M059J (cell line): ENCODE measurements at regions not wholly inside any gene's neighbourhood (a gene's known extent, or its start where the extent isn't known, plus 50 kb on each side); places are given as distances from the start of the nearest gene placed in this dataset.
"Not testable (repeated sequence)": the region's sequence is repeated elsewhere in the genome, so short reads cannot be mapped to it uniquely, and the experiment has no call there.

Experiments used
- DNase-seq: peaks from one replicate; pipeline ENCODE4 v3.0.0-alpha.2; 2012; ENCODE audit warnings: low read depth

DNA sequence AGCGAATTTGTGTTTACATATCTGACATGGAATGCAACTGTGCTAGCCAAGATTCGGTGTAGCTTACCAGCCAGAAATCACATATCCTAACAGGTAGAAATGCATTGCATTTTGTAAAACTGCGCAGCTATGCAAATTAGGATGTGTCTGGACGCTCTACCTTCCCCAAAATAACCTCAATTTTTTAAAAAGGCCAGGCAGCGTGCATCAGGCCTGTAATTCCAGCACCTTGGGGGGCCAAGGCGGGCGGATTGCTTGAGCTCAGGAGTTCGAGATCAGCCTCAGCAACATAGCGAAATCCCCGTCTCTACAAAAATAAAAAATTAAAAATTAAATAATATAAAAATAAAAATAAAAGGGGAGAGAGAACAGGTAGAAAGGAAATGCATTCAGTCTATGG lies 305.0 kb downstream of the TYW1 start:
- no peak for DNase-seq

DNA sequence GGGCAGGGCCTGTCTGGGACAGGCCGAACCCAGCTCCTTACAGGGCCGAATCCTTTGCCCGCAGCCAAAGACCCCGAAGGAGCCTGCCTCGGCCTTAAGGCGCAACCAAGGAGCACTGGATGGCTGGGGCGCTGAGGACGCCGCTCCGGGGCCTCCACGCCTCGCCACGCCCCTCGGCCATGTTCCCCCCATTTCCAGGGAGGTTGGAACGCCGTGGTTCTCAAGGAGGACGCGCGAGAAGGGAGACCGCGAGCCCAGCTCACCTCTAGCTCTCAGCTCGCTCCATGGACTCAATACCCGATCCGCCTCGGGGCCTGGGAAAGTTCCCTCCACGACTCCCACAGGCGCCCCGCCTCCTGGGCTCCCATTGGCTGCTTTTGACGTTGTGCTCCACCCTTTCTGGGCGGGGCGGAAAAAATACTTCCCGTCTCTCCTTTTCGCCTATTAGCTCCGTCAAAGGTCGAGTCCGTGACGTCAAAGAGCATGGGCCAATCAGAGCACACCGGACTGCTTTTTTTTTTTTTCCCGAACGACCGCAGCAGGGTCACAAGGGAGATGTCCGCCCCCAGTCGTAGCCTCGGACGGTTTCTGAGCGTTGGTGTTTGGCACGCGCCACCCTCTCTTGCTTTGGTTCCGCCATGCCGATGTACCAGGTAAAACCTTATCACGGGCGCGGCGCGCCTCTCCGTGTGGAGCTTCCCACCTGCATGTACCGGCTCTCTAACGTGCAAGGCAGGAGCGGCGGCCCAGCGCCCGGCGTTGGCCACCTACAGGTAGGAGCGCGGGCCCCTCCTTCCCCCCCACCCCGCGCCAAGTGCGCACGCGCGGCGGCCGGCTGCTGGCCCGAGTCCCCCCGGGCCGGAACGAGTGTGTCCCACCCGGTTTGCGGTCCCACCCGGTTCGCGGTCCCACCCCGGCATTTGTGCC lies 305.7 kb downstream of the TYW1 start:
- DNase-seq, result peak; percentile 100

GRCh38 chr7:67304846-67305245 lies 308.2 kb downstream of the TYW1 start:
- DNase-seq, result not testable (repeated sequence)

DNA sequence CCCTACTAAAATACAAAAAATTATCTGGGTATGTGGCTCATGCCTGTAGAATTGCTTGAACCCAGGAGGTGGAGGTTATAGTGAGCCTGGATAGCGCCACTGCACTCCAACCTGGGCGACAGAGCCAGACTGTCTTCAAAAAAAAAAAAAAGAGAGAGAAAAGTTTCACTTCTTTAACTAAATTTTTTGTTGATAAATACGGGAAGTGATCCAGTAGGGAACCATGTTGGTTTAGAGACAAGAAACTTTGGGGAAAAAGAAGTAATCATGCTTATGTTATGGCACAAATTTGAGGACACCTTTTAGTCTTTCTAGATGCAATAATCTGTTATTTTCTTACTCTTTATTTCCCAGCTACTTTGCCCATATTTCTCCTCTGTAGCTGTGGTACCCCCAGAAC lies 309.7 kb downstream of the TYW1 start:
- no peak for DNase-seq

DNA sequence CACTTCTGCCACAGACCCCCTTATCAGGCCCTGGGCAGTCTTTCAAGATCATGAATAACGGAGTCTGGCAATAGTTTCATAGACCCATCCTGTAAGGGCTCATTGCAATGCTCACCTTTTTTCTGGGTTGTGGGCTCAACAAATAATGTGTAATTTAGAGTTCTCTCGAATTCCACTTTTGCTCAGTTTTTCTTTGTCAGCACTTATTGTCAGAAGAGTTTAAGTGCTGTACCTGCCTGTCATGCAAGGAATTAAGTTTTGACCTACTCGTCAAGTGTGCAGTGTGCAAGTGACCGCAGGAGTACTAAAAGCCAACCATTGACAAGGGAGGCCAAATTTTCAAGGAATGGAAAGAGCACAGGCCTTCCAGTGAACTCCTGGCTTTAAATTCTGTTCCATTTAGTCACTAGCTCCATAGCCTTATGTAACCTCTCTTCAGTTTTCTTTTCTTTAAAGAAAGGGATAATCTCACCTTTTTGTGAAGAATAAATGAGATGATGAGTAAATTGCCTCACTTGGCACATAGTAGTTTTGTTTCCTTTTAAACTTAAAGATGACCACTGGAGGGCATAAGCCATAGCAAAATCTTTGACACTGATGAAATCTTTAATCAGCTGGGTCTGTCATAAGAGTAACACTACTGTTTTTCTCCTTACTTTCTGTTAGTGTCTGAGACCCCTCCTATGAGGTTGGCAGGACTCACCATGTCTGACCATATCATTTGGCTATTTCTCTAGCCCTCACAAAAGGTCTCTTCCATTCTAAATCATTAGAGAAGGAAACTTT lies 313.3 kb downstream of the TYW1 start:
- no peak for DNase-seq

DNA sequence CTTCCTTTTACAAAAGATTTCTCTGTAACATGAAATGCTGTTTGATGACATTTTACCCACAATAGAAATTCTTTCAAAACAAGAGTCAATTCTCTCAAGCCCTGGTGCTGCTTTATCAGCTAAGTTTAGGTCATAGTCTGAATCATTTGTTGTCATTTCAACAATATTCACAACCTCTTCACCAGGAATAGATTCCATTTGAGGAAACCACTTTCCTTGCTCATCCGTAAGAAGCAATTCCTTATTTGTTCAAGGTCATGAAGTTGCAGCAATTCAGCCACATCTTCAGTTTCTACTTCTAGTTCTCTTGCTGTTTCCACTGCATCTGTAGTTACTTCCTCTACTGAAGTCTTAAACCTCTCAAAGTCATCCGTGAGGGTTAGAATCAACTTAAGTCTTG lies 315.3 kb downstream of the TYW1 start:
- DNase-seq, result no peak

GRCh38 chr7:67313213-67313612 lies 316.6 kb downstream of the TYW1 start:
- no peak for DNase-seq

DNA sequence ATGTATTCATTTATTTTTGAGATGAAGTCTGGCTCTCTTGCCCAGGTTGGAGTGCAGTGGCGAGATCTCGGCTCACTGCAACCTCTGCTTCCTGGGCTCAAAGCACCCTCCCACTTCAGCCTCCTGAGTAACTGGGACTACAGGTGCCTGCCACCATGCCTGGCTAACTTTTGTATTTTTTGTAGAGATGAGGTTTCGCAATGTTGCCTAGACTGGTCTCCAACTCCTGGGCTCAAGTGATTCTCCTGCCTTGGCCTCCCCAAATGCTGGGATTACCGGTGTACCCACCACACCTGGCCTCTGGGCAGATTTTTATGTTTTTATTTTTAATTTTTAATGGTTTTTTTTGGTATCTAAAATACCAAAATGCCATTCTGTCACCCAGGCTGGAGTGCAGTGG lies 320.3 kb downstream of the TYW1 start:
- DNase-seq, result not testable (repeated sequence)

DNA sequence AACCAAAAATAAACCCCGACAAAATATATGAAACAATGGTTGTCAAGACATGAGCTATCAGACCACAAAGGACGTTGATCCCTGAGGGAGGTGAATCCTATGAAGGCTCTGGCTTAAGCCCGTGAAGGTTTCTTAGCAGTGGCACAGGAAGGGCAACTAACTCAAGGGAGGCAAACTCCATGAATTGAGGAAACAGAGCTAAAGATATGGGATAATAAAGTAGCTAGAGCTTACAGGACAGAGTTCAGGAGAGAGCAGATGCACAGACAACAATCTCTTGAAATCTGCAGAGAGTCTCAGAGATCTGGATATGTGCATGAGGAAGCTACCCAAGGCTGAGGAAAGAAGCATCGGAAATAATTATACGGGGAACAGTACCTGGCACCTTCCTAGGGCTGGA lies 331.6 kb downstream of the TYW1 start:
- DNase-seq, result not testable (repeated sequence)

GRCh38 chr7:67335165-67335564 lies 338.5 kb downstream of the TYW1 start:
- DNase-seq, result not testable (repeated sequence)

DNA sequence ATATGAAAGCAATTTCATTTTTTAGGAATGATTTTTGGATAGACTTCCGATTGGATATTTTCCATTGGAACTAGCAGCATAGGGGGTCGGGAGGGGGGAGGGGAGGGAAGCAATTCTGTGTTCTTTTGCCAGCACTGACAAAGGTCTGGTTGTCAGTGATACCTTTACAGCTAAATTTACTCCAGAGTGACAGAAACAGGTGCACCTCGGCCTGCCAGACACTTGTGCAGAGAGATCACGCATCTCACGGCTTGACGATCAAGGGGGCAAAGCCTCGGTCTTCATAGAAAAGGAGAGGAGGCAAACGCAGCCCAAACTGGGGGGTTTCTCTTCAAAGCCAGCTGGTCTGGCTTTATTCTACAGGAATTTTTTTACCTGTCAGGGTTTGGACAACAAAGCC lies 339.0 kb downstream of the TYW1 start:
- not testable (repeated sequence) for DNase-seq

DNA sequence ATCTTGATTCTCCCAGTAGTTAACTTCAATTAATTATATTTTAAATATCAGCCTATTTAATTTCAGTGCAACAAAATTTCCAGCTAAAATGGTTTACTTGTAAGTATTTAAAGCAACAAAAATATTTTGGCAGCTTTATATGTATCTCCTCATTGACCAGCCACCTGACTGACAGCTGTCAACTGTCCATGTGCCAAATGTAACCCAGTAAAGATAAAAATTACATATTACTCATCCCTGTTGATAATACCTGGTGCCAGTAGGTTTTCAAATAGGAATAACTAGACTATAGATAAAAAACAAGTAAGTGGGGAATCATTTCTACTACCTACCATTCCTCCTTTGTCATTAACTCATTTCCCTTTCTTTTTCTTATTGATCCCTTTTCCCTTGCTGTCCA lies 341.9 kb downstream of the TYW1 start:
- not testable (repeated sequence) for DNase-seq

DNA sequence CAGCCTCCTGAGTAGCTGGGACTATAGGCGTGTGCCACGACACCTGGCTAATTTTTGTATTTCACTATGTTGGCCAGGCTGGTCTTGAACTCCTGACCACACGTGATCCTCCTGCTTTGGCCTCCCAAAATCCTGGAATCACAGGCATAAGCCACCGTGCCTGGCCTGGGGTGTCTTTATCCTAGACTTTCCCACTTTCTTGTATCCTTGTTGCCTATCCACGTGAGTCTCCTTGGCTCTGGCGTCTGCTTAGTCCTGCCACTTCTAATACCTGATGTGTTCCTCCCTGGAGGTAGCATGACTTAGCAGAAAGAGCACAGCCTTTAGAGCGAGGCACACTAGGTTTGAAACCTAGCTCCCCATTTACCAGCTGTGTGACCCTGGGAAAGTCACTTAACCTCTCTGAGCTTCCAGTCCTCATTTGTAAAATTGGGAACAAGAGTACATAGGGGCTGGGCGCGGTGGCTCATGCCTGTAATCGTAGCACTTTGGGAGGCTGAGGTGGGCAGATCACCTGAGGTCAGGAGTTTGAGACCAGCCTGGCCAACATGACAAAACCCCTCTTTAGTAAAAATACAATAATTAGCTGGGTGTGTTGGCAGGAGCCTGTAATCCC lies 344.6 kb downstream of the TYW1 start:
- DNase-seq, result no peak

GRCh38 chr7:67343114-67343513 lies 346.5 kb downstream of the TYW1 start:
- no peak for DNase-seq

- DNase-seq, result no peak
These were observed 346.9 kb downstream of the TYW1 start for GRCh38 chr7:67343572-67343971.

DNA sequence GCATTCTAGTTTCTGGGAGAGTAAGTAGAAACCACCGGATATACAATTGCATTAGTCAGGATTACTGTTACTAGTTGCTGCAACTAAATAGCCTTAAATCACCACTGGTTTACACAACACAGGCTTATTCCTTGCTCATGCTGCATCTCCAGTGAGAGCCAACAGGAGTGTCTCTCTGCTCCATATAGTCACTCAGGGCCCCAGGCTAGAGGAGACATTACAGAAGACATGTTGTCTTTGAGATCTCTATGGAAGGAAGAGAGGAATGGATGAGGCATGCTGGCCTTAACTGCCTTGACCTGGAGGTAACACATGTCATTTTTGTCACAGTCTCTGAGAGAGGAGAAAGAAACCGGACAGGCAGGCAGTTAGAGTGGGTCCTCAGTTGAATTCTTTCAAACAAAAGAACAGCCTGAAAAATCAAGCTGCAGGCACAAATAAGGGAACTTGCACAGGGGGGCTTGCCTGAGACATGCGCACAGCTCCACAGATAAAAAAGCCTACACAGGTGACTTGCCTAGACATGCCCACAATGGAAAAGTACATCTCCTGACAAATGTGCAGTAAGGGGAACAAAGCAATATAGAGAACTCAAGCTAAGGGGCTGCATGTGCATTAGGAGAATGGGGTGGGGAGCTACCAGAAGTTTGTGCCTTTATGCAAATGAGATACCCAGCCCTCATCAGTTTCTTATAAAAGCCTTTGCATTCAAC lies 348.0 kb downstream of the TYW1 start:
- DNase-seq, result no peak

- no peak for DNase-seq
These were observed 349.5 kb downstream of the TYW1 start for GRCh38 chr7:67346126-67346525.

- DNase-seq, result no peak
These were observed 350.2 kb downstream of the TYW1 start for GRCh38 chr7:67346876-67347275.

- DNase-seq, result no peak
These were observed 351.5 kb downstream of the TYW1 start for GRCh38 chr7:67348171-67348570.

- DNase-seq, result not testable (repeated sequence)
These were observed 361.0 kb downstream of the TYW1 start for GRCh38 chr7:67357653-67358052.

GRCh38 chr7:67358316-67358715 lies 361.7 kb downstream of the TYW1 start:
- peak; percentile 60 for DNase-seq

DNA sequence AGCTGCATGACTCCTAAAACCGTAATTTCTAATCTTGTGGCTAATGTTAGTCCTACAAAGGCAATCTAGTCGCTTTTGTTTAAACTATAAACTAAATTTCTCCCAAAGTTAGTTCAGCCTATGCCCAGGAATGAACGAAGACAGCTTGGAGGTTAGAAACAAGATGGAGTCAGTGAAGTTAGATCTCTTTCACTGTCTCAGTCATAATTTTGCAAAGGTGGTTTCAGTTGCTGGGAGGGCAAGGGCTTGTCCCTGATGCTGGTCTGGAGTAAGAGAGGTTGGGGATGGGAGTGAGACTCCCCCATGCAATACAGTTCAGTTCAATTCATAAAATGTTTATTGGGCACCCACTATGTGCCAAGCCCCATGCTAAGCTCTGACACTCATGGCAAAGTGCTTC lies 362.1 kb downstream of the TYW1 start:
- not testable (repeated sequence) for DNase-seq
